ENCODE measurements at regions not wholly inside any gene's neighbourhood (a gene's known extent, or its start where the extent isn't known, plus 50 kb on each side); places are given as distances from the start of the nearest gene placed in this dataset.

- TF ChIP-seq CTCF (IDR thresholded peaks at IDR 0.05 in 2 of 3, conservative IDR thresholded peaks at IDR 0.05 in 1 of 3; ENCODE audit: borderline replicate concordance in 1 of 3, insufficient read depth in 1 of 3, low read depth in 2 of 3, low read length in 2 of 3) = no peak
- TF ChIP-seq EZH2 (IDR thresholded peaks at IDR 0.05) = no peak
- no peak for TF ChIP-seq ZFX (IDR thresholded peaks at IDR 0.05)
- TF ChIP-seq ELF1 (IDR thresholded peaks at IDR 0.05; ENCODE audit: borderline replicate concordance, low read depth) = no peak
- TF ChIP-seq POLR2A (IDR thresholded peaks at IDR 0.05; ENCODE audit: borderline replicate concordance, extremely low read depth, insufficient read depth, insufficient read length) = no peak
- no peak for TF ChIP-seq ZBTB33 (IDR thresholded peaks at IDR 0.05; ENCODE audit: extremely low read depth, insufficient replicate concordance, low read length)
- no peak for TF ChIP-seq TCF7L2 (IDR thresholded peaks at IDR 0.05; ENCODE audit: borderline replicate concordance, extremely low read depth, insufficient read depth, insufficient read length)
- TF ChIP-seq JUND (IDR thresholded peaks at IDR 0.05) = no peak
Observed at GRCh38 chr6:95286874-95287273, 290.5 kb upstream of the MANEA start.
